IMR-90 (cell line): ENCODE measurements at regions not wholly inside any gene's neighbourhood (a gene's known extent, or its start where the extent isn't known, plus 50 kb on each side); places are given as distances from the start of the nearest gene placed in this dataset.

Experiments used
- ATAC-seq: fragments of 200-7000 bp; cut with Tn5 transposase; 2 replicates; pipeline ENCODE4 v1.9.1; 2020; ENCODE audit warnings: low read depth, mild to moderate bottlenecking, moderate library complexity
- BruUV-seq: library from RNA; stranded (reverse); fragments of 400-500 nt; replicated peaks from 2 replicates; lab custom pipeline; 2021; lab: Mats Ljungman, UMichigan
- CTCF ChIA-PET: fragments of 300-600 bp; formaldehyde crosslinking; extraction: SDS; loops from one replicate; lab custom pipeline; 2021; ENCODE audit warnings: antibody characterized with exemption; lab: Yijun Ruan, JAX
- POLR2A ChIA-PET: fragments of 300-600 bp; sonication (Branson Sonifier 250); formaldehyde crosslinking; loops from one replicate; lab custom pipeline; 2022; ENCODE audit warnings: antibody characterized with exemption; ENCODE audit not compliant: unreplicated experiment; lab: Charles Lee
- DNase-seq: peaks from one replicate; pipeline ENCODE4 v3.0.0; 2013
- H2AFZ ChIP-seq: replicated peaks from 2 replicates; pipeline ENCODE3; 2013; ENCODE audit warnings: low read length, mild to moderate bottlenecking; ENCODE audit not compliant: poor library complexity
- H2AK5ac ChIP-seq: 2 replicates; pipeline ENCODE4 v1.6.1; 2013; ENCODE audit warnings: low read depth, low read length, inconsistent platforms
- H2AK9ac ChIP-seq: replicated peaks from 2 replicates; pipeline ENCODE3; 2013; ENCODE audit warnings: mild to moderate bottlenecking, low read depth, low read length, moderate library complexity; ENCODE audit not compliant: poor library complexity
- H2BK120ac ChIP-seq: 2 replicates; pipeline ENCODE4 v1.6.1; 2013; ENCODE audit warnings: low read depth, low read length, inconsistent platforms
- H2BK15ac ChIP-seq: 3 replicates; pipeline ENCODE4 v1.6.1; 2013; ENCODE audit warnings: low read depth, low read length, inconsistent platforms
- H2BK20ac ChIP-seq: 2 replicates; pipeline ENCODE4 v1.6.1; 2013; ENCODE audit warnings: low read depth, mild to moderate bottlenecking, inconsistent platforms, low read length, moderate library complexity
- H2BK5ac ChIP-seq: 2 replicates; pipeline ENCODE4 v1.6.1; 2013; ENCODE audit warnings: mild to moderate bottlenecking, low read depth, low read length, inconsistent platforms; ENCODE audit not compliant: poor library complexity, severe bottlenecking
- H3K14ac ChIP-seq: replicated peaks from 2 replicates; pipeline ENCODE4 v1.6.1; 2013; ENCODE audit warnings: low read depth, low read length, inconsistent platforms
- H3K18ac ChIP-seq: 2 replicates; pipeline ENCODE4 v1.6.1; 2013; ENCODE audit warnings: low read depth, low read length, control low read depth
- H3K23ac ChIP-seq: 2 replicates; pipeline ENCODE4 v1.6.1; 2013; ENCODE audit warnings: low read depth, low read length, inconsistent platforms
- H3K27ac ChIP-seq: 2 replicates; pipeline ENCODE4 v1.5.1; 2013; ENCODE audit warnings: mild to moderate bottlenecking, control low read depth, low read length; ENCODE audit not compliant: insufficient read depth
- H3K27me3 ChIP-seq: 2 replicates; pipeline ENCODE4 v1.6.1; 2013; ENCODE audit warnings: low read length; ENCODE audit not compliant: control insufficient read depth, insufficient read depth
- H3K36me3 ChIP-seq: 2 replicates; pipeline ENCODE4 v1.6.1; 2013; ENCODE audit warnings: low read length, mixed read lengths; ENCODE audit not compliant: control insufficient read depth, insufficient read depth
- H3K4ac ChIP-seq: 2 replicates; pipeline ENCODE4 v1.6.1; 2013; ENCODE audit warnings: low read depth, low read length, inconsistent platforms
- H3K4me1 ChIP-seq: 2 replicates; pipeline ENCODE4 v1.6.1; 2013; ENCODE audit warnings: low read length, mixed read lengths; ENCODE audit not compliant: control insufficient read depth, insufficient read depth
- H3K4me2 ChIP-seq: 2 replicates; pipeline ENCODE4 v1.6.1; 2013; ENCODE audit warnings: low read depth, mild to moderate bottlenecking, control low read depth, low read length, moderate library complexity
- H3K4me3 ChIP-seq: 2 replicates; pipeline ENCODE4 v1.5.1; 2013; ENCODE audit warnings: low read depth, mild to moderate bottlenecking, control low read depth, low read length, moderate library complexity; ENCODE audit not compliant: insufficient read depth
- H3K56ac ChIP-seq: 2 replicates; pipeline ENCODE4 v1.6.1; 2013; ENCODE audit warnings: low read length, inconsistent platforms; ENCODE audit not compliant: insufficient read depth; ENCODE audit errors: extremely low read depth
- H3K79me1 ChIP-seq, 2 experiments: 2 replicates each; pipeline ENCODE4 v1.6.1; 2013; ENCODE audit warnings: low read length in 2 of 2, inconsistent platforms in 1 of 2, low read depth in 1 of 2
- H3K9ac ChIP-seq: 2 replicates; pipeline ENCODE4 v1.6.1; 2013; ENCODE audit warnings: low read depth, low read length, control low read depth
- H3K9me1 ChIP-seq: 2 replicates; pipeline ENCODE4 v1.6.1; 2013; ENCODE audit warnings: low read length, inconsistent platforms; ENCODE audit not compliant: insufficient read depth
- H3K9me3 ChIP-seq: 2 replicates; pipeline ENCODE4 v1.6.1; 2013; ENCODE audit warnings: low read length; ENCODE audit not compliant: control insufficient read depth, insufficient read depth
- H4K20me1 ChIP-seq: 2 replicates; pipeline ENCODE4 v1.6.1; 2013; ENCODE audit warnings: low read length, inconsistent platforms; ENCODE audit not compliant: insufficient read depth
- H4K5ac ChIP-seq: 2 replicates; pipeline ENCODE4 v1.6.1; 2013; ENCODE audit warnings: mild to moderate bottlenecking, low read depth, low read length, control low read depth
- H4K8ac ChIP-seq, 2 experiments: 2 replicates each; pipeline ENCODE4 v1.6.1; 2013; ENCODE audit warnings: low read depth in 2 of 2, low read length in 2 of 2, control low read depth in 1 of 2, inconsistent platforms in 1 of 2
- H4K91ac ChIP-seq: 2 replicates; pipeline ENCODE4 v1.6.1; 2013; ENCODE audit warnings: low read depth, low read length, inconsistent platforms; ENCODE audit not compliant: insufficient read depth
- CEBPB ChIP-seq: IDR thresholded peaks from 2 replicates; pipeline ENCODE4 v1.6.1; 2012; ENCODE audit warnings: low read depth, low read length, improper control_type of control experiment
- FOS ChIP-seq: fragments of 150-350 bp; IDR thresholded peaks from 2 replicates; pipeline ENCODE4 v1.6.1; 2016; ENCODE audit warnings: low read depth, low read length
- NFE2L2 ChIP-seq: fragments of 150-350 bp; IDR thresholded peaks from 2 replicates; pipeline ENCODE4 v1.6.1; 2016; ENCODE audit warnings: low read depth, mild to moderate bottlenecking, low read length
- RAD21 ChIP-seq: IDR thresholded peaks from 2 replicates; pipeline ENCODE4 v1.6.1; 2012; ENCODE audit warnings: low read length, improper control_type of control experiment
- WGBS, 2 experiments: methylation state at CpG; one replicate each; pipeline versions ENCODE4 v1.1.5 to v1.1.7; 2013; ENCODE audit warnings: missing lambda C conversion rate in 2 of 2; ENCODE audit not compliant: insufficient read length in 1 of 2; ENCODE audit errors: extremely low coverage in 2 of 2; 5-methylcytosine and 5-hydroxymethylcytosine counted together
- dilution Hi-C: fragments of 300-500 bp; cut with HindIII; formaldehyde crosslinking; loops from one replicate; pipeline ENCODE4 v1.14.3; 2018; ENCODE audit warnings: low sequenced_read_pairs; ENCODE audit not compliant: unreplicated experiment
- in situ Hi-C: fragments of 300-500 bp; cut with MboI; formaldehyde crosslinking; loops from 3 replicates; pipeline ENCODE4 v1.14.3; 2019; ENCODE audit warnings: low sequenced_read_pairs, inconsistent platforms, mixed read lengths
- intact Hi-C: fragments of 100-400 bp; cut with micrococcal nuclease; formaldehyde crosslinking; loops from 2 replicates; pipeline ENCODE4 v1.10.0; 2022

DNA sequence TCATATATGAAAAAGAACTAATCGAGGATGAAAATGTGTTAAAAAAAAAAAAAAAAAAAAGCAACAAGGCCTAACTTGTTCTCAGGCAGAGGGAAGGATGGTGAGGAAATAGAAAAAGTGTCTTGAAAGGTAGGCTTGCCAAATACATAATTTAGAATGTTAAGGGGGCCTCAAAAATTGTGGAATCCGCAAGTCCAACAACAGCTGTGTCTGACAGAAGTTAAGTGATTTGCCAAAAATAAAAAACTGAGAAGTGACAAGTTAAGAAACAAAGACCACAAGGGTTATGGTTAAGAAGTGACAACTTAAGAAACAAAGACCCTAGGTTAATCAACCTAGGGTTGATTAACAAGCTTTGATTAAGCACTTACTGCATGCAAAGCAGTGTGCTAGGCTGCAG, 110.6 kb downstream of the P2RY1 start:
- Histone ChIP-seq H3K27ac (no peak overlapping the region), H4K8ac (no peak overlapping the region), H3K4ac (no peak overlapping the region), H3K14ac (no peak overlapping the region), H3K4me3 (no peak overlapping the region), H2BK15ac (no peak overlapping the region), H2AFZ (no peak overlapping the region), H3K79me1 (no peaks in the 10 kb centered on the region), H3K4me1 (no peaks in the 10 kb centered on the region), H2AK9ac (no peak overlapping the region), H3K27me3 (no peaks in the 10 kb centered on the region), H4K20me1 (no peaks in the 10 kb centered on the region), H4K5ac (no peak overlapping the region), H2BK5ac (no peak overlapping the region), H3K9me3 (no peaks in the 10 kb centered on the region), H3K9ac (no peak overlapping the region), H3K23ac (no peak overlapping the region), H2BK120ac (no peak overlapping the region), H2BK20ac (no peak overlapping the region), H2AK5ac (no peak overlapping the region), H3K56ac (no peak overlapping the region), H3K36me3 (no peaks in the 10 kb centered on the region), H4K91ac (no peak overlapping the region), H3K9me1 (no peaks in the 10 kb centered on the region), H3K18ac (no peak overlapping the region), H3K4me2 (no peak overlapping the region)
- TF ChIP-seq NFE2L2 = no peak
- no peak for TF ChIP-seq FOS
- TF ChIP-seq CEBPB = no peak
- no peak for TF ChIP-seq RAD21
- BruUV-seq = no TSS peak
- ChIA-PET POLR2A (no interaction called here), CTCF (no interaction called here)
- intact Hi-C loops = no loop called here
- in situ Hi-C loops = no loop called here
- ATAC-seq (no peak), DNase-seq (no peak)
- dilution Hi-C loops = no loop called here
- WGBS, 2 experiments = no CpG with 5 or more reads among the region's 2 CpGs
